ENCODE measurements at regions not wholly inside any gene's neighbourhood (a gene's known extent, or its start where the extent isn't known, plus 50 kb on each side); places are given as distances from the start of the nearest gene placed in this dataset.

- ChIA-PET RAD21 (ENCODE audit: low non-redundant PET in 1 of 2, low total read pairs in 2 of 2, uncharacterized antibody in 2 of 2, unreplicated experiment in 2 of 2) (no interaction called here), POLR2A (no interaction called here)
- BruUV-seq (replicated peaks): no TSS peak
Observed at GRCh38 chr9:120066315-120066714, 513.7 kb downstream of the CDK5RAP2 start.

GRCh38 chr9:120065151-120065550 lies 514.8 kb downstream of the CDK5RAP2 start:
- BruUV-seq (replicated peaks): no TSS peak
- RAD21 ChIA-PET (ENCODE audit: low non-redundant PET in 1 of 2, low total read pairs in 2 of 2, uncharacterized antibody in 2 of 2, unreplicated experiment in 2 of 2): no interaction called here
- no peak overlapping the region for H3K27ac ChIP-seq (ENCODE audit: low read depth, low read length)

More at GRCh38 chr9:120066315-120066714, 513.7 kb downstream of the CDK5RAP2 start:
- H3K4me2 ChIP-seq (ENCODE audit: low read length): no peak overlapping the region
- no peak for DNase-seq (ENCODE audit: low read depth, low spot score)
- no peak overlapping the region for H3K9ac ChIP-seq (ENCODE audit: low read length)
- H4K20me1 ChIP-seq (ENCODE audit: insufficient read depth): no peaks in the 10 kb centered on the region
- TF ChIP-seq CBX3 (IDR thresholded peaks at IDR 0.05; ENCODE audit: low read depth): no peak
- no peak for TF ChIP-seq SP1 (IDR thresholded peaks at IDR 0.05; ENCODE audit: low read depth)
- no peaks in the 10 kb centered on the region for H3K9me2 ChIP-seq (ENCODE audit: insufficient read depth)
- no peak overlapping the region for H2AFZ ChIP-seq (ENCODE audit: low read depth, low read length, poor library complexity, severe bottlenecking)
- no peak for ATAC-seq
- H3K36me3 ChIP-seq (ENCODE audit: control insufficient read depth in 1 of 2, insufficient read depth in 2 of 2, low read length in 2 of 2): no peaks in the 10 kb centered on the region
- no peak overlapping the region for H3K27ac ChIP-seq (ENCODE audit: low read depth, low read length)
- H3K4me1 ChIP-seq (ENCODE audit: control insufficient read depth in 1 of 2, insufficient read depth in 2 of 2, low read length in 2 of 2): no peaks in the 10 kb centered on the region
- H3K27me3 ChIP-seq (ENCODE audit: insufficient read depth, low read length): peaks cover 21% of the 10 kb centered on the region
- intact Hi-C loops (cut with micrococcal nuclease): no loop called here
- no peaks in the 10 kb centered on the region for H3K9me3 ChIP-seq (ENCODE audit: control insufficient read depth in 1 of 2, insufficient read depth in 1 of 2, low read depth in 1 of 2, low read length in 2 of 2)
- H3K4me3 ChIP-seq (replicated peaks in 1 of 2; ENCODE audit: low read depth in 1 of 2, low read length in 2 of 2): no peak overlapping the region
- H3K79me2 ChIP-seq (ENCODE audit: insufficient read depth, low read length): no peaks in the 10 kb centered on the region
- CTCF ChIA-PET: no interaction called here

More at GRCh38 chr9:120065151-120065550, 514.8 kb downstream of the CDK5RAP2 start:
- no peaks in the 10 kb centered on the region for H3K79me2 ChIP-seq (ENCODE audit: insufficient read depth, low read length)
- H3K9me3 ChIP-seq (ENCODE audit: control insufficient read depth in 1 of 2, insufficient read depth in 1 of 2, low read depth in 1 of 2, low read length in 2 of 2): no peaks in the 10 kb centered on the region
- no peak for ATAC-seq
- ChIA-PET CTCF (no interaction called here), POLR2A (no interaction called here)
- no peaks in the 10 kb centered on the region for H3K36me3 ChIP-seq (ENCODE audit: control insufficient read depth in 1 of 2, insufficient read depth in 2 of 2, low read length in 2 of 2)
- H3K4me3 ChIP-seq (replicated peaks in 1 of 2; ENCODE audit: low read depth in 1 of 2, low read length in 2 of 2): no peak overlapping the region
- no peaks in the 10 kb centered on the region for H3K4me1 ChIP-seq (ENCODE audit: control insufficient read depth in 1 of 2, insufficient read depth in 2 of 2, low read length in 2 of 2)
- TF ChIP-seq ZBTB33 (IDR thresholded peaks at IDR 0.05; ENCODE audit: extremely low read depth, insufficient replicate concordance, low read length): no peak
- no peak for TF ChIP-seq SP1 (IDR thresholded peaks at IDR 0.05; ENCODE audit: low read depth)
- no peak for TF ChIP-seq EZH2phosphoT487 (IDR thresholded peaks at IDR 0.05; ENCODE audit: borderline replicate concordance)
- no peak for TF ChIP-seq MAX (IDR thresholded peaks at IDR 0.05)
- no peak for TF ChIP-seq REST (IDR thresholded peaks at IDR 0.05; ENCODE audit: low read depth)
- TF ChIP-seq TCF7L2 (IDR thresholded peaks at IDR 0.05; ENCODE audit: borderline replicate concordance, extremely low read depth, insufficient read depth, insufficient read length): no peak
- TF ChIP-seq ATF3 (IDR thresholded peaks at IDR 0.05): no peak
- no peak for TF ChIP-seq ZNF274 (IDR thresholded peaks at IDR 0.05; ENCODE audit: low read depth, low read length)
- no peaks in the 10 kb centered on the region for H3K9me2 ChIP-seq (ENCODE audit: insufficient read depth)
- H3K9ac ChIP-seq (ENCODE audit: low read length): no peak overlapping the region
- no peak overlapping the region for H2AFZ ChIP-seq (ENCODE audit: low read depth, low read length, poor library complexity, severe bottlenecking)
- intact Hi-C loops (cut with micrococcal nuclease): no loop called here
- DNase-seq (ENCODE audit: low read depth, low spot score): no peak
- no peak overlapping the region for H3K4me2 ChIP-seq (ENCODE audit: low read length)
- H4K20me1 ChIP-seq (ENCODE audit: insufficient read depth): no peaks in the 10 kb centered on the region
- peaks cover 19% of the 10 kb centered on the region for H3K27me3 ChIP-seq (ENCODE audit: insufficient read depth, low read length)

Measured in HCT116 (cell line).